HG02943 (cell line): ENCODE measurements at regions not wholly inside any gene's neighbourhood (a gene's known extent, or its start where the extent isn't known, plus 50 kb on each side); places are given as distances from the start of the nearest gene placed in this dataset.

Experiments used
- ATAC-seq: cut with Tn5 transposase; IDR thresholded peaks from one replicate; pipeline ENCODE4 v1.9.1; 2021; ENCODE audit warnings: mild to moderate bottlenecking, low read depth, moderate library complexity; ENCODE audit not compliant: unreplicated experiment

DNA sequence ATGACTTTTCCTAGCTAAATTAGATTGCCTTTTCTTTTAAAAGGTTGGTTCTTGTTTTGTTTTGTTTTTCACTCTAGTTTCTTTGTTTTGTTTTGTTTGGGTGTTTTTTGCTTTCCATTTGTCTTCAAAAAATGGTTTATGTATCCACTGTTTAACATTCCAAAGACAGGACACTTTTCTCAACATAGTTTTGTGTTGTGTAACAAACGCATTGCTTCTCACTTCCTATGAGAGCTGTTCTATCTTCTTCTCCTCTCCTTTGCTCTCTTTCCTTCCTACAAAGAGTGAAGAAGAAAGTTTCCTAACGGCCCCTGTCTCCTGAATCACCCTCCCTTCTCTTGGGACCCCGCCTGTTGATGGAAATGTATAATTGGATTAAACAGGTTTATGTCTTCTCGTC, 539.7 kb downstream of the ACTL7B start:
- ATAC-seq, result no peak

GRCh38 chr9:108311745-108312144, 544.0 kb downstream of the ACTL7B start:
- ATAC-seq, result no peak

GRCh38 chr9:108310202-108310601, 545.6 kb downstream of the ACTL7B start:
- ATAC-seq, result no peak

DNA sequence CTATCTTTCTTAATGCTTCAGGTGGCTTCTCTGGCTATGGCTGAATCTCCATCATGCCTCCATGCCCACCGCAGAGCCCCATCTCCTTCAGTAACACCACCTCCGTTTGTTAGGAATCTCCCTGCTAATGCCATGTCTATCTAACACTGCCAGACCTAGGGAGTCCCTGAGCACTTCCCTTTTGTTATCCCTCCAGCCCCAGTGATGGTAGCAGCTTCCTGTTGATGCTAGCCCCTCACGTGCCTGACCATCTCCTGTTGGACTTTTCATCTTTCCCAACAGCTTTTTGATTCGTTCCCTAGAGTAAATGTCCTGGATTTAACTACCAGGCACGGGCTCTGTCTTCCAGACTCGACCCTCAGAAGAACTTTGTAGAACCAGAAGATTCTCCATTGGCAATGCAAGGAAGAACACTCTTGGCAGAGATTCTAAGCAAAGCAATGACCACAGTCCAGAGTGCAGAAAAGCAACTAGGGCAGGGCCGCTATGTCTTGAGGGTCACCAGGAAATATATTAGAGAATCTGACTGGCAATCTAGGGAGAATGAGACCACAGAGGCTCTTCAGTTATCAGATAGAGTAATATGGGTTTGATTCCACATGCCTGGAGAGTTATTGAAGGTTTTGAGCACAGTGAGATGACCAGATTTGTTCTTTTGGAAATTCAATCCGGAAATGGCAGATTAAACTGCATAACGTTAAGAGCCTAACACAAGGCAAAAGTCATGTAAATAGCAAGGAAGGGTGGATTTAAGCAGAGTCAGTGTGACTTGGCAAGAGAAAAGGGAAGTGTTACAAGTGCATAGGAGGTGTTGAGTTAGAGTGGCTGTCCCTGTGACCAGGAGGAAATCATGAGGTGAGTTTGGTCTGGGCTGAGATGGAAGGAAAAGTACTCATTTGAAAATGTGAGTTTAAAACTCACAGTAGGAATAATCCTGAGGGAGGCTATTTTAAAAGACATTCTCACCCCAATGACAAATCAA, 555.2 kb downstream of the ACTL7B start:
- no peak for ATAC-seq

DNA sequence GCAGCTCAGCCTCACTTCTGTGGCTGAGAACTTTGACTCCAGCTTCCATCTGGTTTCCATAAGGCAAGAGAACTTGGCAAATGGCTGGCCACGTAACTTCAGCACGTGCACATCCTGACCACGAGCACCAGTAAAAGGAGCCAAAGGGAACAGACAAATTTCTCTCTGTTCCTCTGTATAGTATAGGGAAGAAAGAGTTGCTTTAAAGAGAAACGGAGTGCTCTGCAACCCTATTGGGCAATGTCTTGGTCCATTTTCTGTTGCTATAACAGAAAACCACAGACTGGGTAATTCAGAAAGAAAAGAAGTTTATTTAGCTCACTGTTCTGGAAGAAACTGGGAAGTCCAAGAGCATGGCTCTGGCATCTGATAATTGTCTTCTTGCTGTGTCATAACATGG, 558.7 kb downstream of the ACTL7B start:
- no peak for ATAC-seq

DNA sequence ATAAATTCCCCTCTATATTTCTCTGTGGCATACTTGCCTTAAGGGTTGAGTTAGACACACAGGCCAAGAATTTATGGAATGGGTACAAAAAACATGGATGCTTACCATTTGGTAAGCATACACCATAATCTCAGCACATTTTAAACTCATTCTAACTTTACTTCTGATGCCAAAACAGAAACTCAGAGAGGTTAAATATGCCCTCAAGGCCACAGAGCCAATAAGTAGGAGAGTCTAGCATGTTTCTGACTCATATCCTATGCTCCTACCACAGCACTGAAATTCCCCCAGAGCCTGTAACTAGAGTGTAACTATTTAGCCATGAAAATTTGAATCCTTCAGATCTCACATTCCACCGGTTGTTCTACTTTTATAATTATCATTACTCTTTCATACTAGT, 559.7 kb downstream of the ACTL7B start:
- ATAC-seq, result no peak

DNA sequence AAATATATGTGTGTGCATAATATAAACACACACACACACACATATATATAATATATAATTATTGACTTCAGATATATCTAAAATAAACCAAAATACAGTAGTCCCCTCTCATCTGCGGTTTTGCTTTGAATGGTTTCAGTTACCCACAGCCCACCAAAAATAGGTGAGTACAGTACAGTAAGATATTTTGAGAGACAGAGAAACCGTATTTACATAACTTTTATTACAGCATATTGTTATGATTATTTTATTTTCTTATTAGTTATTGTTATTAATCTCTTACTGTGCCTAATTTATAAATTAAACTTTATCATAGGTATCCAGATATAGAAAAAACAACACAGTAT, 564.2 kb downstream of the ACTL7B start:
- no peak for ATAC-seq

- no peak for ATAC-seq
Measured at GRCh38 chr9:108290839-108291585, 564.8 kb downstream of the ACTL7B start.

DNA sequence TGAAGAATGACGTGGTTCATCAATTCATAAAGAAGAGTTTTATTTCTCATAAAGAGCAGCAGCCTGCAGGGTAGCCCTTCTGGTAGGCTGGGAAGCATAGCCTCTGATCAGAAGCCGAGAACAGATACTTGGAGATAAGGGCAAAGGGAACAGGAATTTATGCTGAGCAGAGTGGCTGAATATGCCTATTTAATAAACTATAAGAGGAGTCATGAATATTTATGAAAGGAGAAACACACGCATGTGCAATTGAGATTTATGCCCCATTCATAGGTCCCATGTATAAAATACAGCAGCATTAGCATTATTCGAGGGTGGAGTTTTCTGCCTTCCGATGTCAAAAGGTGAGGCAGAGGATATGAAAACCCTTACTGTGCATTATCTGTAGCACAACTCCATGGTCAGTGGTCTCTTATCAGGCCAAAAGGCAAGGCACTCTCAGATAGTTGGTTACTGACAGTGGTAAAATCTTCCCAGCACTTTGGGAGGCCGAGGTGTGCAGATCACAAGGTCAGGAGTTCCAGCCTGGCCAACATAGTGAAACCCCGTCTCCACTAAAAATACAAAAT, 569.1 kb downstream of the ACTL7B start:
- ATAC-seq, result no peak

DNA sequence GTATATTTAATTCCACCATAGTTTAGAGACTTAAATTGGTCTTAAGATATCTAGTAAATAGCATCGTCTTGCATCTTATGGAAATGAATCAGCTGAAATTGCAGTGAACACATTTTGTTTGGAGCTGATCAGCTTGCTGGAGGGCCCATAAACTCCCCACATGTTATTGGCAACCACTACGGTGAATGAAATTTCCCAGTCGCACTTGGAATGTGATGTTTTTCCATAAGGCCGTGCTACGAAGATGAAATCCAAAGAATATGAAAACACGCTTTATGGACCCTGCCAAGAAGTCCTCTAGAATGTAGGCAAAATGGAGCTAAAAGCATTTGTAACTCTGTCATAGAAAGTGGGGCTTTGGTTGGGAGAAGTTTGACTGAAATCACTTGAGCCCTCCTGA, 572.1 kb downstream of the ACTL7B start:
- no peak for ATAC-seq

DNA sequence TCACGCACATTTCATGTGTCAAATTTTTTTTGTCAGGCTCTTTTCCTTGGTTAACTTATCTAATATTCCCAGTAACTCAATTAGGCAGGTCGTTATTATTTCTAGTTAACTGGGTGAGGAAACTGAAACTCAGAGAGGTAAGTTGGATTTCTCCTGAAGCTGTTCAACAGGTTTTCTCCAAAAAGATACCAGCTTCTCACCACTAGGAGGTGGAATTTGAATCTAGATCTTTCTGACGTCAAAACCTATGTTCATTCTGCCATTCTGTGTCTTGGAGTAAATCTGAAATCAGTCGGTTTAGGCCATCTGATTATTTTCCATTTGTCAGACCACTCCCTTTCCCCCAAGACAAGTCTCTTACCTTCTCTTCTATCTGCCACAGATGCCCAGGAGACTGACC, 572.9 kb downstream of the ACTL7B start:
- ATAC-seq, result no peak

- ATAC-seq, result no peak
Measured at GRCh38 chr9:108281696-108282095, 574.1 kb downstream of the ACTL7B start.

DNA sequence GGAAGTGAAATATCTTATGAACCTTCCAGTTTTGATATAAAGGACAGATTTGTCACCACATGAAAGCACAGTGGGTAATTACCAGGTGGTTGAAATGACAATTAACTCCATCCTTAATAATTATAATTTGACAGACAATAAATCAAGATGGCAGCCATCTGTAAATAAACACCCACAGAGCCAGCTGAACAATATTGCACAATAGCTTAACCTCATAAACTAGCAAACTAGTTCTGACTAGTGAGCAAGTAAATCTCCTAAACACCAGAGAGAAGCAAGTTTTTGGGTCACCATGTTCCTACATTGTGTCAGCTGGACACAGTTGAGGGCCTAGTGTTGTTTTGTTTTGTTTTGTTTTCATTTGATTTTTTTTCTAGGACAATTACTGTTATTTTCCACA, 577.4 kb downstream of the ACTL7B start:
- ATAC-seq, result no peak

- no peak for ATAC-seq
Measured at GRCh38 chr9:108277216-108277615, 578.6 kb downstream of the ACTL7B start.

- ATAC-seq, result no peak
Measured at GRCh38 chr9:108275906-108276305, 579.9 kb downstream of the ACTL7B start.

GRCh38 chr9:108274971-108275370, 580.8 kb downstream of the ACTL7B start:
- ATAC-seq, result no peak

DNA sequence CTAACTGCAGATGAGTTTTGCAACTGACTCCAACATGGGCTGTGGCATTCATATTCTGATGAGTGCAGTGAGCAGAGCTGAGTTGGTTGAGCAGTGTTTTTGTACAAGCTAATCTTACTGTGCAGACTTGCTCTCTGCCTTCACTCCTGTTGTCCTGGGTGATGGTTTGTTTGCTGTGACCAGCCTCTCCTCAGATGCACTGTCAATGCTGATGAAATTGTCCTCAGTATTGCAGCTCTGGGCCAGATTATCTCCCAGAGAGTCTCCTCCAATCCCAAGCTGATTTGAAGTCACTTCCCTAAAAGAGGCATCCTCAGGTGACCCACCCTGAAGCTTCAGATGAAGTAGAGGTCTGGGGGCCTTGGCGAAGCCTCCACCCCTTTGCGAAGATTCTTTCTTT, 581.8 kb downstream of the ACTL7B start:
- no peak for ATAC-seq

DNA sequence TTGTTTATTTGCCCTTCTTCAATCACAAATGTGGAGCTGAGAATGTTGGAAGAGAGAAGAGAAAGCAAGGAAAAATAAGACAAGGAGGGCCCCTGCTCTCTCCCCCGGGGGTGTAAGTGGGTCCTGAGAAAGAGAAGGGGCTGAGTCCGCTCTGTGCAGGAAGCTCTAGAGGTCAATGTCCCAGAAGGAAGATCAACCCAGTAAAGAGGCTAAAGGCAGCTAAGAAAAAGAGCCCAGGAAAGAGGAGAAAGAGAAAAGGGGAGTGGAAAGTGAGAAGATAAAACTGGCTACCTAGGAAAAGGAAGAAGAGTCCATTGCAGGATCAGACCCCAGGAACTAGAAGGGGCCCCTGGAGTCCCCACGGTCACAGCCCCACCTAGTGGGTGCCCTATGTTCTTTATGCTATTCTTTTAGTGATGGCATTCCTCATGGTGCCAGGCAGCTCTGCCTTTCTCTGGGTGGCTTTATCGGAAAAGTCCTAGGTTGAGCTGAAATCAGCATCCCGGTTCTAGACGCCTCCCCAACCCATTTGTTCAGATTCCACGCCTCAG, 583.4 kb downstream of the ACTL7B start:
- ATAC-seq, result no peak

- ATAC-seq, result no peak
Measured at GRCh38 chr9:108271646-108272348, 584.0 kb downstream of the ACTL7B start.

- no peak for ATAC-seq
Measured at GRCh38 chr9:108271236-108271635, 584.5 kb downstream of the ACTL7B start.

GRCh38 chr9:108270561-108270960, 585.2 kb downstream of the ACTL7B start:
- no peak for ATAC-seq
